Stimulated activated CD8-positive, alpha-beta memory T cell treated with anti-CD3 and anti-CD28 coated beads, Interleukin-2, amount 100 ng/mL, for 1 hour (primary cell): ENCODE measurements at regions not wholly inside any gene's neighbourhood (a gene's known extent, or its start where the extent isn't known, plus 50 kb on each side); places are given as distances from the start of the nearest gene placed in this dataset.

ENCODE experiments used
- DNase-seq, 2 donors: peaks; one replicate each; pipeline ENCODE4 v3.0.0-alpha.2; 2020; ENCODE audit warnings: low read depth in 2 of 2

DNA sequence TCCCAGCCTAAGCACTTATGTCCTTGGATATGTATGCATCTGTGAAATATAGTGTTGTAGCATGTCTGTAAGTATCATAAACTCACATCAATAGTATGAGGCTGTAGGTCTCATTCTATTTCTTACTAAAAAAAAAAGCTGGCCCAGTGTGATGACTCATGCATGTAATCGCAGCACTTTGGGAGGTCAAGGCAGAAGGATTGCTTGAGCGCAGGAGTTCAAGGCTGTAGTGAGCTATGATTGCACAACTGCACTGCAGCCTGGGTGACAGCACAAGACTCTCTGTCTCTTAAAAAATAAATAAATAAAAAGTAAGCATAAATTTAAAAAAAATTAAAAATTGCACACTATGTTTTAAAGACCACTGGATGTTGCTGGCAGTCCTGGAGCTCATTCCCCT is 79.1 kb upstream of the SPATA13 start:
- no peak for DNase-seq

GRCh38 chr13:24083141-24083540 is 77.4 kb upstream of the SPATA13 start:
- DNase-seq: no peak

DNA sequence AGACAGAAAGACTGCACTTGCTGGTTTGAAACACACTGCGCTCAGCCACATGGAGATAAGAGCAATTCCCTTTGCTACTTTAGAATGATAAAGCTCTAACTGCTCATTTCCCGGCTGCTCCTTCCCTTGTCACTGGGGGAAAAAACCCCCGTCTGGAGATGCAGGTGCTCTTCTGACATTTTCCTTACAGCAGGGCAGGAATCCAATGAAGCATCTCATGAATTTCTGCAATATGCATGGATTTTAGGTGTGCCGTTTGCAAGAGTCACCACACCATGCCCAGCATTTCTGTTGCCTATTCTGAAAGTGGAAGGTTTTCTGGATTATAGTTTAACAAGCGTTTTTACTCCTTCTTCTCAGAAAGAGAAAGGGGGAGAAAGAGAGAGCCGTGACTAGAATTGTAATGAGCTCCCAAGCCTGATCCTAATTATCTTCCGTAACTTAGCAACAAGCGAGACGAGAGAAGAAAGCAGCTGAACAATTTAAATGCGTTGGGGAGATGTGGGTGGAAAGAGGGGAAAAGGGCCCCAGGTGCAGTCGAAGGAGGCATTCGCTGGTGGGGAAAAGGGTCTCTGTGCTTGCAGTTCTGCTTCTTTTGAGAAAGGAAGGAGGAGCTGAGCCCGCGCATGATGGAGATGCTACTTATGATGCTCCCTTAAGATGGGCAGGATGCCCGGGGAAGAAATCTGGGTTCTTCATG is 76.6 kb upstream of the SPATA13 start:
- DNase-seq: no peak

GRCh38 chr13:24085662-24086061 is 74.9 kb upstream of the SPATA13 start:
- no peak for DNase-seq

GRCh38 chr13:24086642-24087041 is 73.9 kb upstream of the SPATA13 start:
- DNase-seq: no peak

GRCh38 chr13:24087605-24088225 is 72.8 kb upstream of the SPATA13 start:
- DNase-seq: no peak

- no peak for DNase-seq
Observed at GRCh38 chr13:24090049-24090448, 70.5 kb upstream of the SPATA13 start.

GRCh38 chr13:24091080-24091479 is 69.4 kb upstream of the SPATA13 start:
- no peak for DNase-seq

GRCh38 chr13:24092108-24092507 is 68.4 kb upstream of the SPATA13 start:
- no peak for DNase-seq

- DNase-seq: no peak
Observed at GRCh38 chr13:24093047-24093446, 67.5 kb upstream of the SPATA13 start.

- no peak for DNase-seq
Observed at GRCh38 chr13:24096659-24097058, 63.9 kb upstream of the SPATA13 start.

DNA sequence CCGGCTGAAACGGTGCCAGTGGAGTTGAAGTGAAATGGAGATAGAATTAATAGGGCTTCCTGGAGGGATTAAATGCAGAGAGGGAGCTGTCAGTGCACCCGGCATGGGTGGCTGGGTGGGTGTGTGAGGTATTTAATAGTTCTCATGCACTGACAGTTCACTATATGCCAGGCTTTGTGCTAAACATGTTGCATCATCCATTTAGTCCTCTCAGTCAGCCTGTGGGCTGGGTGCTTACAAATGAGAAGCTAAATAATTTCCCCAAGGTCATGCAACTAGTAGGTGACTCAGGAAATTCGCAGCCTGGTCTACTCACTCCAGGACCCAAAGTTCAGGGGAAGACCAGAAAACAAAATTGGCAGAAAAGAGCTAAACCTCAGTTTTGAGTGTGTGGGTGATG is 63.5 kb upstream of the SPATA13 start:
- no peak for DNase-seq

DNA sequence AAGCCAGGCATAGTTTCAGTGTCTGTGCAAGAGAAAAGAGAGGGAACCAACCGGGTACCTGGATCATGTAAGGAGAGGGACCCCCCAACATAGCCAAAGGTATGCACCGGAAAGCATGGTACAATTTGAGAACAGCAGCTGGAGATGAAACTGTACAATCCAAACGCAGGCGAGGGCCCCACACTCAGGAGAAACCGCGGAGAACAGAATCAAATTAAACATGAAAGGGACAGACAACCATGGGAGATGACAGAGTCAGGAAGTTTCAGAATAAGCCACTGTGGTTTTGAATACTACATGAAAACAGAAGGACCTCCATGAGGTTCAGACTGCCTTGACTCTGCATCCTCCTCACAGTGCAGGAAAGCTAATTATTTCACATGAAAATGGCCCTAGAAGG is 62.9 kb upstream of the SPATA13 start:
- no peak for DNase-seq

DNA sequence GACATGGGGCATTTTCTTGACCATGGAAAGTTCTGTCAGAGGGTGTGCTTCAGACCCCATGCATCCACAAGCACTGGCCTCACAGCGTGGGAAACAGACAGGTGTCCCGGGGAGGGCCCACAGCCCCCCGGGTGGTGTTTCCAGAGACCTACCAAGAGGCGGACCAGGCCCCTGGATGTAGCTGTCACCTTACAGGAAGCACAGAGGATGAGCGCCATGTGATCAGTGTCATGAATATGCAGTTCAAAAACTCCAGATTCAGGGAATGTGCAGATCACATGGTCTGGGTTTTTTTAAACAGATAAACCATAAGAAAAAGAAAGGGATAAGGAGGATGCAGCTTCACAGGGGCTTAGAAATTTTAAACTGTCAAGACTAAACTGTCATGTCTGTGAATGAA is 61.0 kb upstream of the SPATA13 start:
- no peak for DNase-seq

DNA sequence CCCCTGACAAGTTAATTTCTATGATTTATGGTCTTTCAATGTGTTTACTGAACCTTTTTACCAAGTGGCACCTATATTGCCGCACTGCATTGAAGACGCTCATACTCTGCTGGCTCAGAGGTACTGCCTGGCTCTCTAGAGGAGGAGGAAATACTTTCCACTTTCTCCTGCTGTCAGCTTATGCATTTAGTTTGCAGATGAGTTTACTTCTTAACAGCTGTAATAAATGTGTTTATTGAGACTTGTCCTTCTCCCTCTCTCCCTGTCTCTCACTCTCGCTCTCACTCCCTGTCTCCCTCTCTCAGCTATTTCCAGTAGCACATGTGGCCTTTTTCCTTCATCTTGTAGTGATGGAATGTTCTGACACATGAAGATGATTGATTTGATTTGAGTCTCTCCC is 60.3 kb upstream of the SPATA13 start:
- no peak for DNase-seq

GRCh38 chr13:24103782-24104372 is 56.6 kb upstream of the SPATA13 start:
- DNase-seq: no peak

DNA sequence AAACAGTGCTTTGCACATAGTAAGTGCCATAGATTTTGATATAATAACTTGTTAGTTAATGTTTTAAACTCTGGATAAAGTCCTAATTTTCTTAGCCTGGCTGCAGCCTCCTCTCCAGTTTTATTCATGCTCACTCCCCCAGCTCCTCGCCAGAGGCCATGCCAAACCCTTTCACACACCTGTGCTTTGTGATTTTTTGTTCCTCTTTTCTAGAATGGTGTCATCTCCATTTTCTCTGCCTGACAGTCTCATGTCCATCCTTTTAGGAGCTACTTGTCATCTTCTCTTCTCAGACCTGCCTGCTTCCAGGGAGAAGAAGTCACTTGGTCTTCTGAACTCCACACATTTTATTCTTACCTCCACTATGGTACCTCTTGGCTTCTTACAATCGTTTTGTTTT is 55.8 kb upstream of the SPATA13 start:
- DNase-seq: no peak

GRCh38 chr13:24106429-24106828 is 54.1 kb upstream of the SPATA13 start:
- no peak for DNase-seq

- no peak for DNase-seq
Observed at GRCh38 chr13:24107955-24108614, 52.4 kb upstream of the SPATA13 start.

DNA sequence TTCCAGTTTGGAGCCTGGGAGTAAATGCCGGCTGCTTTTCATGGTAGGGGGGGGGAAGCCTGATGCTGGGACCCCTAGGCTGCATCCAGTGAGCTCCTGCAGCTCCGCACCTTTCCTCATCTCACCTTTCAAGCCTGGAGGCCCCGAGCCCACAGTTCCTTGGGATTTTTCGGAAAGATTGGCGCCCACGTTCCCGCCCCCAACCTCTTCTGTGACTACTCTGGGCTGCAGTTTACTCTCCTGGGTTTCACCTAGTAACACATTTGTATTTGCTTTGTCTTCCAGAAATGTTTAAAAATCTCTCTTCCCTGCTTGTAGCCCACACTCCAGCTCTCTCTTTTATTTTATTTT is 51.9 kb upstream of the SPATA13 start:
- DNase-seq: no peak

DNA sequence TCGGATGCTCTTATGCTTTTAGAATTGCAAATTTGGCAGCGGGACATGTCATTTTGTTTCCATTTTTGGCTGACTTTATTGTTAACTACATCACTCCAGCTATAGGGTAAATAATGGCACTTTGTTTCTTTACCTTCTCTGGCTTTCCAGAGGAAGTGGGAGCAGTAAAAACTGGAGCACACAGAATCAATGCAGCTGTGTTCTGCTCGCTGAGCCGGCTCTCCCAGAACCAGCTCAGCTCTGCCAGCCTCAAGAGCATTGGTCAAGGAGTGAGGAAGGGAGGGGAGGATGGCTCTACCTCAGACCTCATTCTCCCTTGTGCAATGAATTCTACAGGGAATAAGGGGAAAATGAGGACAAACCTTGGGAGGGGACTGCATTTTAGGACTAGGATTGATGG is 50.5 kb upstream of the SPATA13 start:
- no peak for DNase-seq
